ENCODE measurements at regions not wholly inside any gene's neighbourhood (a gene's known extent, or its start where the extent isn't known, plus 50 kb on each side); places are given as distances from the start of the nearest gene placed in this dataset.

DNA sequence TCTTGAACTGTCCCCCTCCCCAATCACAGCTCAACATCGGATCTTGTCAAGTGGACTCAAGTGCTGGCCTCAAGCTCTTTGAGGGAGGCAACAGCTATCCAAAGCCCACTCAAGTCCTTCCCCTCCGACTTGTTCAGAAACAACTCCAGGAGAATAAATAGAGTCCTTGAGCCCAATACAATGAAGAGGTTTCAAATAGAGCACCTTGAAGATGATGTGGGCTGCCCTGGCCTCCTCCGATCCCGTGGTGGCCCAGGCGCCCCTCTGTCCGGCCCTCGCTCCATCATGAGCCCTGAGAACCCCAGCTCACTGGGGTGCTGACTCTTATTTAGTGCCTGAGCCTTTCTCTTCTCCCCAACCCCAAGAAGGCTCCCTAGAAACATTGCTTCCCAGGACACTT, 164.3 kb upstream of the PMEPA1 start:
- H4K91ac ChIP-seq (ENCODE audit: insufficient read depth, low read depth, low read length): no peak overlapping the region
- no peaks in the 10 kb centered on the region for H3K36me3 ChIP-seq (ENCODE audit: control insufficient read depth, insufficient read depth, low read length)
- dilution Hi-C loops (cut with HindIII; ENCODE audit: low sequenced_read_pairs, unreplicated experiment): no loop called here
- no peak overlapping the region for H3K14ac ChIP-seq (replicated peaks; ENCODE audit: low read depth, low read length)
- intact Hi-C loops (cut with micrococcal nuclease): no loop called here
- no peaks in the 10 kb centered on the region for H4K20me1 ChIP-seq (ENCODE audit: insufficient read depth, low read length)
- no peak overlapping the region for H2AK5ac ChIP-seq (ENCODE audit: low read depth, low read length)
- no peak overlapping the region for H2BK120ac ChIP-seq (ENCODE audit: low read depth, low read length)
- no peak overlapping the region for H4K5ac ChIP-seq (ENCODE audit: low read depth, low read length)
- no peak overlapping the region for H3K9ac ChIP-seq (ENCODE audit: low read depth, low read length)
- no peak overlapping the region for H3K56ac ChIP-seq (ENCODE audit: extremely low read depth, insufficient read depth, low read length)
- no peak for TF ChIP-seq MAFK (IDR thresholded peaks at IDR 0.05; ENCODE audit: low read depth, low read length)
- H3K27ac ChIP-seq (ENCODE audit: insufficient read depth, low read length): no peak overlapping the region
- ChIA-PET CTCF (no interaction called here), POLR2A (ENCODE audit: unreplicated experiment) (no interaction called here)
- no peaks in the 10 kb centered on the region for H3K9me1 ChIP-seq (ENCODE audit: insufficient read depth, low read length)
- DNase-seq: no peak
- no peak overlapping the region for H3K4ac ChIP-seq (ENCODE audit: low read depth, low read length)
- no peak overlapping the region for H2BK15ac ChIP-seq (ENCODE audit: low read depth, low read length)
- WGBS, 2 experiments (ENCODE audit: extremely low coverage in 2 of 2, insufficient read length in 1 of 2): no CpG with 5 or more reads among the region's 7 CpGs
- in situ Hi-C loops (cut with MboI; ENCODE audit: low sequenced_read_pairs): no loop called here
- H3K79me1 ChIP-seq (ENCODE audit: low read depth in 1 of 2, low read length in 2 of 2): no peaks in the 10 kb centered on the region
- H3K27me3 ChIP-seq (ENCODE audit: control insufficient read depth, insufficient read depth, low read length): peaks cover 5% of the 10 kb centered on the region; the same call in 1 of the 2 replicates
- H4K8ac ChIP-seq (ENCODE audit: low read depth in 2 of 2, low read length in 2 of 2): no peak overlapping the region
- no peak for ATAC-seq (ENCODE audit: low read depth)
- no peak overlapping the region for H2BK5ac ChIP-seq (ENCODE audit: low read depth, low read length, poor library complexity, severe bottlenecking)
- no peaks in the 10 kb centered on the region for H3K9me3 ChIP-seq (ENCODE audit: control insufficient read depth, insufficient read depth, low read length)
- H2BK20ac ChIP-seq (ENCODE audit: low read depth, low read length): no peak overlapping the region
- H2AK9ac ChIP-seq (replicated peaks; ENCODE audit: low read depth, low read length, poor library complexity): no peak overlapping the region
- H3K23ac ChIP-seq (ENCODE audit: low read depth, low read length): no peak overlapping the region
- no peak overlapping the region for H3K4me3 ChIP-seq (ENCODE audit: insufficient read depth, low read depth, low read length)
- H3K18ac ChIP-seq (ENCODE audit: low read depth, low read length): no peak overlapping the region
- BruUV-seq (replicated peaks): no TSS peak
- no peaks in the 10 kb centered on the region for H3K4me1 ChIP-seq (ENCODE audit: control insufficient read depth, insufficient read depth, low read length)
- H3K4me2 ChIP-seq (ENCODE audit: low read depth, low read length): no peak overlapping the region
- no peak overlapping the region for H2AFZ ChIP-seq (replicated peaks; ENCODE audit: low read length, poor library complexity)

Measured in IMR-90 (cell line).